ENCODE measurements at regions not wholly inside any gene's neighbourhood (a gene's known extent, or its start where the extent isn't known, plus 50 kb on each side); places are given as distances from the start of the nearest gene placed in this dataset.

- peak; percentile 90 for DNase-seq
These were observed 98.1 kb upstream of the NFIA start for GRCh38 chr1:60984062-60984799.

GRCh38 chr1:60983701-60984061 is 98.7 kb upstream of the NFIA start:
- DNase-seq, result no peak

GRCh38 chr1:60982539-60982938 is 99.8 kb upstream of the NFIA start:
- no peak for DNase-seq

DNA sequence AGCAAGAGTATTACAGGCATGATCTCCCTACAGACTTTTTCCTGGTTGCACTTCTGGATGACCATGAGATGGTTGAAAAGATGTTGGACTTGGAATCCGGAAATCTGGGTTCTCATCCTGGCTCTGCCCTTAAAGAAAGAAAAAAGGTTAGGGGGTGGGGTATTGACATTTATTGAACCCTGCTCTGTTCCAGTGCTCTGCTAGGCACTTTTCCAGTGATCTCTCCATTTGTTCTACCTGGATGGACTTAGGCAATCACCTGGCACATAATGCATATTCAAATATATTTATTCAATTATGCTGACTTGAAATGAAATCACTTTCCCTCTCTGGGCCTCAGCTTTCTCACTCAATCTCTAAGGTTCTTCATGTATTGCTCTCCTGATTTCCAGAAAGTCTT is 101.0 kb upstream of the NFIA start:
- no peak for DNase-seq

DNA sequence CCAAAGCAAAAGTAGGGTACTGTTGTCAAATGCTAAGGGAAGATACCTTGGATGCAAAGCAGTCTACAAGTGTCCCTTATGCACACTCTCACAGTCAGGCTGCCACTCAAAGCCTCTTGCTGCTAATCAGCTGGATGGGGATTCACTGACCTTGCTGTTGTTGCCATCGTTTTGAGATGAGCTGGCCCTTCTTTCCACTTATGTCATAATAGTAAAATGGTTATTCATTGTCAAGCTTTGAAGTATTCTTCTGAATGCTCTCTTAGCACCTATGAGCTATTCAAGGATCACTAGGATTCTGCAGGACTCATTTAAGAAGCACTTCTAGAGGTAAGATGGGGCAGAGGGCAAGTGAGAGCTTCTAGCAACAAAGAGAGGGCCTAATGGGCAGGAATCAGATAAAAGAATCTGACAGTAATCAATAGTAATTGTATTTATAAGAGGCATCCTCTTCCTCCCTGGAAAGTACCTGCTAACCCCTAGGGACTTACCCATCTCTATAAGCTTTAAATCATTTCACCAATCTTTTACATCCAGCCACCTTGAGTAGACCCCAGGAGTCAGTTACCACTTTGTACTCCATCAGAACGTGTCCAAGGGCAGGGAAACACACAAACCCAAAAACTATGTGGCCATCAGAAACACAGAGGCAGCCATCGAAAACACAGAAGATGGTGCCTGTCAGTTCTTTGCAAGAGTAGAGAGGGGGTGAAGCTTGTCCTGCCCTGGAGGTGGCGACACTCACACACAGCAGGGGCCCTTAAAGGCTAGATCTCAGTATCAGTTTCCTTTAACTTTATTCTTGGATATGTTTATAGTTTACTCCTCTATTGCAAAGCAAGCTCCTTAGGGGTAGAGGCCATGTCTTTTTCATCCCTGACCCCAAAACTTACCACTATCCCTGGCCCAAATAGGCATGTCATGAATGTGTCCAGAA is 103.7 kb upstream of the NFIA start:
- DNase-seq, result no peak

- DNase-seq, result no peak
These were observed 104.7 kb upstream of the NFIA start for GRCh38 chr1:60977661-60978060.

DNA sequence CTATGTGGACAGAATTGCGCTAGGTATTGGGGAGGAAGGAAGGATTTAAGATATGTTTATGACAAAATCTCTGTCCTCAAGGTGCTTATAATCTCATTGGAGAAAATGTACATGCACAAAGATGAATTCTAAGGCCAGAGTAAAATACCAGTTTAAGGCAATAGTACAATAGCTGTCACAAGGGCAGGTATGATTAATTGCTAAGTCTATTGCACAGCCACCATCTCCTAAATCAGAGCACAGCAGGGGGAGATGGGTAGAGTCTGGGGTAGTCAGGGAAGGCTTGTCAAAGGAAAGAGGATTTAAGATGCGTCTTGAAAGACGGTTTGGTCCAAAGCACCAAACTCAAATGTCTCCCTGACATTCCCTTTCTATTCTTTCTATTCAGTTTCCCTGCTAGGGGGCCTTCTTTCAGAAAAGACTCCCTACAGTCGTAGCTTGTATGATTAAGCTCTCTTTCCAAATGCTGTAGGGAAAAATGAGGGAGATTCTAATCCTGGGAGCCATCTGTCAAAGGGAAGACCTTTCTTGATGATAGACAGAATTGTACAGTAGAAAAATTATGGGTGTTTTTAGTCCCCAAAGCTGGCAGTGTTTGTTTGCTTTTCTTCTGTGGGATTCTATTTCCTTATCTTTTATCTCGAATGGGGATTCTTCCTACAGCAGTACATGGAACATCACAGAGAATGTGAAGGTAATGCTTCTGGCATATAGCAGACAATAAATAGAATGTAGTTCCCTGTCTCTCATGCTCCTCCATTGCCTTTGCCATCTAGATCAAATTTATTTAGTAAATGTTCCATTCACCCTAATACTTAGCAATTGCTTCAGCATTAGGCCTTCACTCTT is 107.6 kb upstream of the NFIA start:
- DNase-seq, result no peak

GRCh38 chr1:60973668-60974067 is 108.7 kb upstream of the NFIA start:
- DNase-seq, result no peak

DNA sequence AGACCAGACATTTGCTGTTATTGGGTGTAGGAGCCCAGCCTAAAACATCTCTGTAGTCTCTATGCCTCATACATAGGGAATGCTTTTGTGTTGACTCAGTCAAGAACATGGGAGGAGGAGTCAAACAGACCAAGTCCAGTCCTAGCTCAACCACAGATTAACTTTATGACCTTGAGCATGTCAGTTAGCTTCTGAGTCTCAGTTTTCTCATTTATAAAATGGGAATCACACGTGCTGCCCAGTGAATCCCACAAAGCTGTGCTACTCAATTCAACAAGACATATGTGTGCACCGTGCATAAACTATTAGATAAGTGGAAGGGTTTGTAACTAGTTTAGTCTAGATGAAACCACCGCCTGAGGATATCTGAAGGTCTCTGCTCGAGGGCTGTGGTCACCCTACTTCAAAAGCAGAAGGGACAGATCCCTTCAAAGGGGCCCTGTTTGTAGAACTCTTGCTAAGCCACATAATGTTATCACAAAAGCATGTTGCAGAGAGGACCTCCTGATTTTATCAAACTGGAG is 109.5 kb upstream of the NFIA start:
- DNase-seq, result no peak

DNA sequence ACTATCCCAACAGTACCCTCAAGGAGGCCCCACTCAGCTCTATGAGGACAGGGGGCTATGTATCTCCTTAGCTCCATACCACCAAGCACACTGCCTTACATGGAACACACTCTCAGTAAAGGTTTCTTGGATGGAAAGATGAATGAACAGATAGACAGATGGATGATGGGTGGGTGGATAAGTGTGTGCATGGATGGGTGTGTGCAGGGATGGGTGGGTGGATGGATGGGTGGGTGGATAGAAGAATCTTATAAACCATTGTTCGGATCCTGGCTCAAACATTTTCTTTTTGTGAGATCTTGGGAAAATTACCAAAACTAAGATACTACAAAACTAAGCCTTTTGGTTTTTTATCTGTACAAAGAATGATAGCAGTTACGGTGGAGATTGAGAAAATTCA is 111.0 kb upstream of the NFIA start:
- DNase-seq, result no peak

- DNase-seq, result peak; percentile 69
These were observed 112.3 kb upstream of the NFIA start for GRCh38 chr1:60969971-60970509.

- no peak for DNase-seq
These were observed 117.0 kb upstream of the NFIA start for GRCh38 chr1:60965280-60965854.

DNA sequence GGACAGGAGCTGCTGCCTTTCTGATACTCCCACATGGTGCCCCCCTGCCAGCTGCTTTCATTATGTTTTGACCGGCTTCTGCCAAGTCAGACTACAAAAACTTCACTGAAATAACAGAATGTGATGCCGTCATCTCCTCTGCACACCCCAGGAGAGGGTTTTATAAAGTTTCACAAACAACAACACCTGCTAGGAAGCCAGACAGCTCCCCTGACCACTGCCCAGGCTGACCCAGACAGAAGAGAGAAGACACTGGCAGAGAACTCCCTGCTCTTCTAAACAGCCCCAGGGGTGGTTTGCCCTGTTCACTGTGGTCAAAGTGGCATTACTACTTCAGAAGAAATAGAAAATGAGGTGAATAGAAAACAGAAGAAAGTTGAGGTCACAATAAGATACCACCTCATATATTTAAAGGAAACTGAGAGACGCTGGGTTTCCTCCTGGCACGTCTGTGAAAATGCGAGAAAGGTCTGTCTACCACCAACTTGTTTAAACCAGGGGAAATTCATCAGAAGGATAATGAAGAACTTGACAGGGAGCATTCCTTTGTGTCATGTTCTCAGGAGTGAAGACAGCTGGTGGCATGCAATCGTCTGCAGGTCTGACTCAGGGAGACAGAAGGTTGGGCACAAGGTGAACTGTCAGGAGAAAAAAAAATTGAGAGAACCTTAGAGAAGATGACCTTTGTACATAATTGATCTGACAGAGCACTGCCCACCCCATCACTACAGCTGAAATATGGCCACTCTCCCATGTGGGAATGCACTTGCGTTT is 119.0 kb upstream of the NFIA start:
- DNase-seq, result no peak

GRCh38 chr1:60960891-60961461 is 121.4 kb upstream of the NFIA start:
- DNase-seq, result no peak

DNA sequence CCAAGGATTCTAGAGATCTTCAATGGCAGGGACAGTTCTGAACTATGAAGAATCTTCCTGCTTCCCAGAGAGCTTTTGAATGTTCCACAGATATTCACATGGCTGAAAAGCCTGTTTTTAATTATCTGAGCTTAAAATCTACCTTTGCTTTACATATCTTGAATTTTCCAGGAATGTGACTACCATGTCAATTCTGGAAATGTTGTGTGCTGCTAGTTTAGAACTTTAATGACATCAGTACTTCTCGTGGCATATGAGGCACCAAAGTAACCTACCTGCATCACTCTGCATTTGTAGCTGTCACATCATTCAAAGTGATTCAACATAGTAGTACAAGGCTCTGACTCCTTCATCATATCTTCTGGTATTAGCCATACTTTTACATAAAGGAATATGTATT is 122.7 kb upstream of the NFIA start:
- DNase-seq, result no peak

- no peak for DNase-seq
These were observed 124.4 kb upstream of the NFIA start for GRCh38 chr1:60958001-60958400.

DNA sequence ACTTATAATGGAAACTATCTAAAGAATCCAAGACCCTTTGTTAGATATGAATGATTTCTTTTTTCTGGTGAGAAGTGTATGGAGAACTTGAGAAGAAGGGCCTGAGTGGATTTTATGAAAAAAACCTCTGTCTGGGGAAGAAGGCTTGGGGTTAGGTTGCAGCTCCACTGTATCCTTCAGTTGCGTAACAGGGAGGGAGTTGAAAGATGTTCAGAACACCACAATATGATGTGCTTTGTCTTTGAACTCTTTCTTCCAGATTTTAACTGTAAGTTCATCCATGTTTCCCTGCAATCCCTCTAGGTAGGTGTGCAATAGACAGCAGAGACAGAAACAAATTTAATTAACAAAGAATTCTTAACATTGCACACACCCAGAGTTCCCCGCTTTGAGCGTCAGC is 125.8 kb upstream of the NFIA start:
- DNase-seq, result peak; percentile 60

DNA sequence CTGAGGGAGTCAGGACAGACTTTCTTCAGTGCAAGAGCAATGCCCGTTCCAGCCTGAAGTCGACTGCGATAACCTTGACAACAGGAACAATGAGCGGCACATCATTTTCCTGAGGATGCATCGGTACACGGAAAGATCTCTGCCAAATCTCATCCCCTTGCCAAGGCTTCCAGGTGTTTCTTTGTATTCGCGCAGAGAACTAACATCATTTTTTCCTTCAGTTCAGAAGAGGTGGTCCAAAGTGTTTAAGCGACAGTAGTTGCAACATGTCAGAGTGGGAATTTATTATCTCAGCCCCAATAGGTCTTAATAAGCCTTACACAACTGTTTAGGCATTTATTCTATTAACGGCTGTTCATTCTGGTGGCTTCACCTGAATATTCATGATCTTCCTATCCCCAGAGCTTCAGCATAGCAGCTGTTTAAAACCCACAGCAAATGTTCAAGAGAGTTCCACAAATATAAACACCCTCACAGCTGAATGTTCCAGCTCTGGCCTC is 129.7 kb upstream of the NFIA start:
- peak; percentile 77 for DNase-seq

- peak; percentile 76 for DNase-seq
These were observed 131.9 kb upstream of the NFIA start for GRCh38 chr1:60950224-60951063.

GRCh38 chr1:60949826-60950197 is 132.5 kb upstream of the NFIA start:
- no peak for DNase-seq
